Mammary epithelial cell (primary cell): ENCODE measurements at regions not wholly inside any gene's neighbourhood (a gene's known extent, or its start where the extent isn't known, plus 50 kb on each side); places are given as distances from the start of the nearest gene placed in this dataset.

ENCODE experiments used
- EZH2 ChIP-seq: IDR thresholded peaks from 2 replicates; pipeline ENCODE4 v1.6.1; 2012; ENCODE audit warnings: low read length, inconsistent platforms, borderline replicate concordance
- TF ChIP-seq, protein P1 (sequence below), 2 donors: IDR thresholded peaks in 1 of 2; conservative IDR thresholded peaks in 1 of 2; 2 replicates each; pipeline ENCODE4 v1.5.1; 2011 to 2012; ENCODE audit warnings: inconsistent platforms in 2 of 2, low read length in 2 of 2, mild to moderate bottlenecking in 2 of 2, control low read depth in 1 of 2, low read depth in 1 of 2; ENCODE audit not compliant: insufficient read depth in 1 of 2; ENCODE audit errors: extremely low read depth in 1 of 2

- TF ChIP-seq, protein P1, sequence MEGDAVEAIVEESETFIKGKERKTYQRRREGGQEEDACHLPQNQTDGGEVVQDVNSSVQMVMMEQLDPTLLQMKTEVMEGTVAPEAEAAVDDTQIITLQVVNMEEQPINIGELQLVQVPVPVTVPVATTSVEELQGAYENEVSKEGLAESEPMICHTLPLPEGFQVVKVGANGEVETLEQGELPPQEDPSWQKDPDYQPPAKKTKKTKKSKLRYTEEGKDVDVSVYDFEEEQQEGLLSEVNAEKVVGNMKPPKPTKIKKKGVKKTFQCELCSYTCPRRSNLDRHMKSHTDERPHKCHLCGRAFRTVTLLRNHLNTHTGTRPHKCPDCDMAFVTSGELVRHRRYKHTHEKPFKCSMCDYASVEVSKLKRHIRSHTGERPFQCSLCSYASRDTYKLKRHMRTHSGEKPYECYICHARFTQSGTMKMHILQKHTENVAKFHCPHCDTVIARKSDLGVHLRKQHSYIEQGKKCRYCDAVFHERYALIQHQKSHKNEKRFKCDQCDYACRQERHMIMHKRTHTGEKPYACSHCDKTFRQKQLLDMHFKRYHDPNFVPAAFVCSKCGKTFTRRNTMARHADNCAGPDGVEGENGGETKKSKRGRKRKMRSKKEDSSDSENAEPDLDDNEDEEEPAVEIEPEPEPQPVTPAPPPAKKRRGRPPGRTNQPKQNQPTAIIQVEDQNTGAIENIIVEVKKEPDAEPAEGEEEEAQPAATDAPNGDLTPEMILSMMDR (conservative IDR thresholded peaks at IDR 0.05 in 1 of 2, IDR thresholded peaks at IDR 0.05 in 1 of 2; ENCODE audit: extremely low read depth in 1 of 2, insufficient read depth in 1 of 2, low read depth in 1 of 2, low read length in 2 of 2), result no peak
- TF ChIP-seq EZH2, result no peak
These were observed 56.9 kb upstream of the VCAN start for GRCh38 chr5:83414601-83415000.
